ENCODE measurements at regions not wholly inside any gene's neighbourhood (a gene's known extent, or its start where the extent isn't known, plus 50 kb on each side); places are given as distances from the start of the nearest gene placed in this dataset.

DNA sequence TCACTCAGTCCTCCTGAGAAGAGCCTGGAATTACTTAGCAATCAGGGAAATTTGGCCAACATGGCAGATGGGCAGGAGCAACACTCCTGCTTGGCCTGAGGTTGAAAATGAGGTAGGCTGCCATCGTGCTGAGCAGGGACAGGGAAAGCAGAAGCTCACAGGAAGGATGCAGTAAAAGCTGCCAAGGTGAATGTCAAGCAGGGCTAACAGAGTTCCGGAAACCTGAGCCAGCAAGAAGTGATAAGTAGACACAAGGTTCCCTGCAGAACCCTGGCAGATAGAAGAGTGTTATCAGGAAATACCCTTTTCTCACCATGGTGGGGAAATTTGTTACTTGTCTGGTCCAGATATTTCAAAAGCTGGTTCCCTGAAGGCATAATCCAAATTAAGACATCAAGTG, 454.3 kb upstream of the MEX3C start:
- no peak for DNase-seq (ENCODE audit: low spot score)

DNA sequence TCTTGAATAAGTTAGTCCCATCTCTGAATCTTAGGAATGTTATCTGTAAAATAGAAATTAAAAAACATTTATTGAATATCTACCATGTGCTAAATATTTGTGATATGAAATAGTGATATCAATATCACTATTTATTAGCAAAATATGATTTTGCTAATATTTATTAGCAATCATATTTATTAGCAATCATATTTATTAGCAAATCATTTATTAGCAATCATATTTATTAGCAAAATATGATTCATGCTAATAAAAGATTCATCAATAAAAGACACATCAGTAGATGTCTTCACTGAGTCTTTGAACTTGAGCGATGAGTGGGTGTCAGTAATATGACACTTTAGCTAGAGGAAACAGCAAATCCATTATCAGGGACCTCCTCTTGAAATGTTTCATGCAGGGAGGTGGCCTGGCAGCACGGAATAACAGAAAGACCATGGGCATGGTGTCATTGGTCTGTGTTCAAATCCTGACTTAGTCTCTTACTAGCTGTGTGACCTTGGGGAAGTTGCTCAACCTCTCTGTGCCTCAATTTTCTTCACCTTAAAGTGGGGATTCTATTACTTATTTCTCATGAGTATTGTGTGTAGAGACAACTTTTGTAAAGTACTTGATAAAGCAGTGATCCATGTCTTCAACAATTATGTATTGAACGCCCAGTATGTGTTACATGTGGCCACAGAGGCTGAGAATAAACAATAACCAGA, 456.2 kb upstream of the MEX3C start:
- DNase-seq (ENCODE audit: low spot score): no peak

DNA sequence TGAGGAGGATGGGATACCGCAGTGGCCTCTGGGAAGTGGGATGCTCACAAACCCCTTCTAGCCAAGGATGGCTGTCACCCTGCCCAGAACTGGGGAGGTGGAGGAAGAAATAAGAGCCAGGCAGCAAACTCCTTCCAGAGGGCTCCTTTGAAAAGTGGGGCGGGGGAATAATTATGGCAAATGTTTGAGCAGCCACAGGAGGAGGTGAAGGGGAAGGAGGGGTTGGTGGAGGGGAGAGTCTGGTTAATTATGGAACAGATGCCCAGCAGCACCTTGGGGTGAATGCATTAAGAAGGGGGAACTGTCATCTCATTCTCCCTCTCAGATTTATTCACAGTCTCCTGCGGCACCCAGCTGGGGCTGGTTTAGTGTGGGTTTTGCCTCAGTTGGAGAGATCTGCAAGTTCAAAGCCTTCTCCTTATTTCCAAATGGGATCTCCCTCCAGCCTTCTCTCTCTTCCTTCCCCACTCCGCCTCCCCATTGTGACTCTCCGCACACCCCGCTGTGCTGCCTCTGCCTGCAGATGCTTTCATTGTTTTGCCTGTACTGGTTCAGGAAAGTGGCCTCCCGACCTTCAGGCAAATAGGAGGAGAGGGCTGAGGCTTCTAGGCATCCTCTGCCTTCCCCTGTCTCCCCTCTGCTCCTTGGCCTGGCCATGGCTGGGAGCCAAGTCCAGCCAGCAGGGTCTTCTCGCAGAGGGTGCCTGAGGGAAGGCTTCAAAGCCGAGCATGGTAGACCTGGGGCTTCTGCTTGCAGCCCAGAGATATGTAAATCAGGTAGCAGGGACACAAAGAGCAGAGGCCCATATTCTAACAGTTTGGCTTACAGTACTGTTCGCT, 457.2 kb upstream of the MEX3C start:
- DNase-seq (ENCODE audit: low spot score): no peak

DNA sequence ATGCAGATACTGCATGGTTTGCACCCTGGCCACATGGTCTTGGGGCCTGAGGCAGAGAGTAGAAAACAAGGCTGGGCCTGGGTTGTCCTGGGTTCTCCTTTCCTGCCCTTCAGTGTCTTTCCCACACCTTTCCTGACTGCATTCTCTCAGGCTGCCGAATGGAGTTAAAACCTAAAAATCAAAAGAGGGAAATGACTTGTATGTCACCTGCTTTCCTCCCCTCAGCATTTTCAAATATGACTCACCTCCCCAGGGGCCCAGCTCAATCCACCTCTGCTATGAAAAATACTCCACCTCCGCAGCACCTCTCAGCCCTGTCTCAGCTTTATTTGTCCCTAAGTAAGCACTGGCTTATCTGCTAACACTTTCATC, 457.8 kb upstream of the MEX3C start:
- DNase-seq (ENCODE audit: low spot score): no peak

DNA sequence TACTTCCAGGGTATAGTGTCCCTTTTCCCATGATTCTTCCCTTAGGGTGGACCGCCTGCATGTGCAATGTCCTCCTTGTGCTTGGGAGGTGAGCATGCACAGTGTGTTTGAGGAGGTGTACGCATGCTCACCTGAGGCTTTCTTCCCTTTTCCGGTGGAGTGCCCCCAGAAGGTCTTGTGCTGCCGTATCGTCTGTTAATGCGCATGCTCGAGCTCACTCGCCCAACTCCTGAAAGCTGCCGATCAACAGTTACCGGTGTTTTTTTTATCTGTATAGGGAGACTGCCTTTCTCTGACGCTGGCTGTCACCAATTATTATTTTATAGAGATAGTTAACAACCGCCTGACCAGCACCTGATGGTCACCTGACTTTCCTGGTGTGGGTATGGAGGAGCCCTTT, 458.8 kb upstream of the MEX3C start:
- no peak for DNase-seq (ENCODE audit: low spot score)

DNA sequence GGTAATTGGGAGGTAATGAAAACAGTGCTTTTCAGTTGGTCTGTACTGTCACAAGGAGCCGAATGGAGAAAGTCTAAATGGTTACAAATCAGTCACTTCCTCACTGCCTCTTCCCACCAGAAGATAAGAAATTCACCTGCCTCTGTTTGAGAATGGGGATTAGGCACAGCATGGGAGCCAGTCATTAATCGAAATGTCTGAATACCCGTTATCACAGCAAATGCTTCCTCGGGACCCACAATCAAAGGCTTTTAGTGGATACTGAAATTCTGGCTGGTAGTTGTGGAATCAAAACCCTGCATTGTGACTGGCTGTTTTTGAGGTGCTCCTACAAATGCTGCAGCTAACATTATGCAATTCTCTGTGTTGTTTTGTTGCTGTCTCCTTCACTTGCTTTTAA, 461.0 kb upstream of the MEX3C start:
- DNase-seq (ENCODE audit: low spot score): no peak

DNA sequence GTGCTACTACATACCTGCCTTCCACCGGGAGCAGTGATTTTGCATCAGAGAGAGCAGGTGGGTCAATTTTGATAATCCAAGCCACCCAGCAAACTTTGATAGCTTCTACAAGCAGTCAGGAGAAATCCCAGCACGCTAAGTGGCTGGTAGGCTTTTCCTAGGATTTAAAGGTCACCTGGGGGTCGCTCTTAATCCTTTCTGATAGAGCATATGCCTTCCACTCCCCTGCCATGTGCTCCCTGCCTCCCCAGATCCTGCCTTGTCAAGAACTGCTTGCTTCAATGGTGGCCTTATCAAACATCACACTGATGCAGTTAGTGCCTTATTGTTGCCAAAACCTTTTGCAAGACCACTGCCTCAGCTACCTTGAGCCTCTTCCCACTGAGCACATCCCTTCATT, 462.3 kb upstream of the MEX3C start:
- DNase-seq (ENCODE audit: low spot score): no peak

DNA sequence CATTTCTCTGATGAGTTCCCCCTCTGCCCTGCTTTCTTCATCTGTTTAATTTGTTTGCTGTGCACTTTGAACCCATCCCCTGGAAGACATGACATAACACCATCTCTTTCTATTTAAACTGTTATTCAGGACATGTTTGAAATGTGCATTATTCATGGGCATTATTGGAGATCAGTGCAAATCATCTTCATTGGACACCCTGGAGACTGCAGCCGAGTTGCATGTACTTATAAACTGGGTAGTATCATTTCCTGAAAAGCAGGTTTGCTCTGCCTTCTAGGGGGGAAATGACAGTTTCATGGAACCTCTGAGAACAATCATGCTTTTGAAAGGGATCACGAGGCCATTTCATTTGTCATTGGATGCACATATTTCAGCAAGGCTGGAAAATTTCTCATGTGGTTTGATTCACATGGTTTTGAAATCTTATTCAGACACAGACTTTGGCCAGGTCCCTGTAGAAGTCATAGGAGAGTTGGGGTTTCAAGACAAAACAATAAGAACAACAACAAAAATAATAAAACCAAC, 462.8 kb upstream of the MEX3C start:
- no peak for DNase-seq (ENCODE audit: low spot score)

DNA sequence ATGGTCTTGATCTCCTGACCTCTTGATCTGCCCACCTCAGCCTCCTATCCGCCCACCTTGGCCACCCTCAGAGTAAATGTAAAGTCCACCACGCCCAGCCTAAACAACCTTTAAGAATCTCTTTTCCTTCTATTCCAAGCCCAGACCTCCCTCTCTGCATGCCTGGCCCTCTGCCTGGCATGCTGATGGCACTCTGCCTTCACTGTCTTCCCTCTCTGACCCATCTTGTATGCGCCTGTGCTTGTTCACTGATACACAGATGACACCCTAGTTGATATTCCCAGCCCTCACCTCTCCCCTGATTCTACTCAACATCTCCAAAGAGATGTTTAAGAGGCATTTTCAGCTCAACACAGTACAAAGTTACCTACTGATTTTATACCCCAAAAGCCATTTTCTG, 466.8 kb upstream of the MEX3C start:
- DNase-seq (ENCODE audit: low spot score): no peak

DNA sequence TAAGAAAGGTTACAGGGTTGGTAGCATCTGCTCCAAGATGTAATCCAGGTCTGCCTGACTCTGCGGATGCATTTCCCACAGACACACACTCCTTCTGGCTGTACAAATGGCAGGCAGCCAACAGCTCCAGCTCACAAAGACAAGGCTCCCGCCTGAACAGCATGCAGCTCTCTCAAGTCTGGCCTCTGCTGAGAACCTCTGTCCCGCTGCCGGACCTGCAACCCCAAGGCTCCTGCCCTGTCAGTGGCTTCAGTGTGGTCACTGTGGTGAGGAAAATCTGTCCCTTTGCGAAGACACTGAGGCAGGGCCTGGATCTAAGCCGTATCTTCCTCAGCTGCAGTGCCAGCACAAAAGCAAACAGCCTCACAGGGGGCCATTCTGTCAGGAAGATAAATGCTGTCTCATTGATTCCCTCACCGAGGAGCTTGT, 469.3 kb upstream of the MEX3C start:
- no peak for DNase-seq (ENCODE audit: low spot score)

DNA sequence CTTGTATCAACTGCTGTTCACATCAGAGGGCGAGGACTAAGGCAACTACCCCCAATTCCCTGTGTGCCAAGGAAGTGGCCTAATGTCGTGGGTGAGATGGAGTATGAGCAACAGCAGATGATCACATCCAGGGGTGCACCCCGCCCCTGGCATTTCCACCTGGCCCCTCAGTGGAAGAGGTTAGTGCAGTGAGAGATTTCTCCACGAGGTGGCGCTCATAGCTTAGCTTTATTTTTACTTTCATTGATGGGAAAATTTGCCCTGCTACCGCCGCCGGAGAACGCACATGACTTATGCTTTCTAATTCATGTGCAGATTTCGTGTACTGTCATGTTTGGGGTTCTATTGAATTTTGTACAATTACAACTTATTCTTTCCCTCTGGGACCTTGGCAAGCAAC, 470.6 kb upstream of the MEX3C start:
- peak; percentile 23 for DNase-seq (ENCODE audit: low spot score)

DNA sequence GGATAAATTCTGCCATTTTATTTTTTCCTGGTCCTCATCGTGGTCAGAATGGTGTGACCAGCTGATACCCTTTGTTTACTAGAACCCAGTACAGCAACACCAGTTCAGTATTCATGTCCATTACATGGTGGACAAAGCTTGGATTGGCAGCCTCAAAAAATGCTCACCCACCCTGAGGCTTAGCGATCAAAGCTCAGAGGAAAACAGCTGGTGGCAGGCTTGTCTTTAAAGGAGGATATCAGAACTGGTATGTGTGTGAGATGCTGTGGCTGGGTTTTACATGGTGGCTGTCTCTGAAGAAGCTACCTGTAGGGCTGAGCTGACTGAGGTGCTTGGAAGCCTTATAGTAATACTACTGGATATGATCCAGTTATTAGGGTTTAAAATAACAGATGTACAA, 471.1 kb upstream of the MEX3C start:
- DNase-seq (ENCODE audit: low spot score): no peak

DNA sequence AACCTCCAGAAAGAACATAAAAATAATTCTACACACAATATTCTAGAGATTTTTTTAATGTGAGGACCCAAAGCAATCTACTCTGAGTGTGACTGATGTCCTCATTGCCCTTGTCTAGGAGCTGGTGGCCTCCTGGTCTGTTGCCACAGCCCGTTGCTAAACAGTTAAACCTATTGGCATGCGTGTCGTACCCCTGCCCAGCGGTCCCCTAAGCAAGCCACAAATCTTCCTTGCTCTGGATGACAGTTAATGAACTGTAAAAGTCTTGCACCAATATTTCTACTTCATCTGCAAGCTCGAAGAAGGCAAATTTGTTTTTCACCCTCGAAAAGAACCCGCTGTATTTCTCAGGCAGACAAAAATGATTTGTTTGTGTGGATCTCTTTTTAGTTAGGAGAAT, 489.1 kb upstream of the MEX3C start:
- no peak for DNase-seq (ENCODE audit: low spot score)

DNA sequence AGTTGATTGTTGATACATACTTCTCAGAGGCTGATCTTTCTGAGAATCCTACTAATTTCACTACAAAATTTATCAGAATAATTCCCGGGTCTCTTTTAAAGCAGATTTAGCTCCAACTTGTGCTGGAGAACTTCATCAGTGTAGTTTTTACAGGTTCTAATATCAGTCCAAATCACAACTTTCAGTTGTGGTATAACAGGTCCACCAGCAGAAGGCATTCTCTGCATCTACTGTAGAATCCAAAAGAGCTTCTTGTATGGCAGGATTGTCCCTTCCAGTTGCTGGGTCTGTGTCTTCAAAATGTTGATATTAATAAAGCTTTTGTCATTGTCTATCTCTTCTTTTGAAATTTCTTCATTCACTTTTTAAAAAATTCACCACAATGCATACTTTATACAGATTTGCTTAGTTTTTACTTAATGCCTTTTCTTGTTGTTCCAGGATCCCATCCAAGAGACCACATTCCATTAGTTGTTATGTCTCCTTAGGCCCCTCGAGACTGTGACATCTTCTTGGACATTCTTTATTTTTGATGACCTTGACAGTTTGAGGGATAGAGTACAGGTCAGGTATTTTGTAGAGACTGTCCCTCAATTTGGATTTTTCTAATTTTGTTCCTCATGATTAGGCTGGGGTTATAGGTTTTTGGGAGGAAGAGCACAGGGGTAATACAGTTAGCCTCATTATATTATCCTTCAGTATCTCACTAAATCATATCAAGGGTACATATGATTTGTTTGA, 490.5 kb upstream of the MEX3C start:
- no peak for DNase-seq (ENCODE audit: low spot score)

DNA sequence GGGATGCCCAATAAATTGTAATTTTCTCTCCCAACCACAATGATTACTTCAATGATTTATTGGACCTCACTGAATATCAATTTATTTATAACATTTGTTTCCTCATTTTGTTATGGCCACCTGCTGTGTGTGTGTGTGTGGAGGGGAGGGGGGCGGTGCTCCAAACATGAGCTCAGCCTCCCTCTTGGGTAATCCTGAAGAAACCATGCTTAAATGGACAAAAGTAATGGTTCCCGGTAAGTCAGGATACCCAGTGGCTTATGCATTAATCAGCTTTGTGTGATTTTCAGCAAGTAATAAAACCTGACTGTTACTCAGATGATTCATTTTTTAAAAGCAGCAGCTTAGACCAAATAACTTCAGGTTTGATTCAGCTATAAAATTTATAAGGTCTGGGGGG, 495.1 kb upstream of the MEX3C start:
- no peak for DNase-seq (ENCODE audit: low spot score)

DNA sequence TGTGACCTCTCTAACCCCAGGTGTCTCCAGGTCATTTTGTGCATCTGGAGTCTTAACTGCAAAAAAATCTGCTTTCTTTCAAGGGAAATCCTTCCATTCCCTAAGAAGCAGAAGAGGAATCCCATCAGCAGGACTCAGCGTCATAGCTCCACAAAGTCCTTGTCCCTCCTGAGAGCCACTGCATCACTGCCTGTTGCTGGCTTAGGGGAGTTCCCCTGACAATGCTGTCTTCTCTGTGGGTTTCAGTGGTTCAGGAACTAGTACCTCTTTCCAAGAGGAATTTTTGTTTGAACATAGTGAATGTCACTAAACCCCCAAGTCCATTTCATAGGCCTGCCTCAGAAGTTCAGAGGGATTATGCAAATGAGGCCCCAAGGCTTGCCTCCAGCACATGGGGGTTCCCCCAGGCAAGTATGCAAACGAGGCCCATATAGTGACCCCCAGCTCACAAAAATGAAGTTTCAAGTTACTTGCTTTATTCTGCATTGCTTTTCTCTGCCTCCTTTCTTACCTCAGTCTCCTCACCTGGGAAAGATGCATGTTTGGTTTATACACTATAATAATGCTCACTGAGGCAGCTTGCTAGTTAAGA, 513.9 kb upstream of the MEX3C start:
- no peak for DNase-seq (ENCODE audit: low spot score)

DNA sequence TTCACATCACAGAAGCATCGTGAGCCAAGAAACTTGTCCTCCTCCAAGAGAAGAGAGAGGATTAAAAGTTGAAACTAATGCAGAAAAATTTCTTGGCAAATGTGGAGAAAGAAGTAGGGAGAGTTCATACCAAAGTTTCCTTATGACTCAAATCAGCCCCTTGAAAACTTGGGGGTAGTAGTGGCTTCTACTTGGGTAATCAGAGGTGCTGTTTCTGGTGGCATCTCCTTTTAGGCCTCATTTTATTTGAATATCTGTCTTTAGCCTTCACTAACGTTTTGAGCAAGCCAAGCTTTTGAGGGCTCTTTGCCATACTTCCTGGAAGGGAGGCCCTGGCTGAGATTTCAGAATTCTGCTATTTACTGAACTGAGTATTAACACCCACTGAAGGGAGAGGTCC, 515.3 kb upstream of the MEX3C start:
- DNase-seq (ENCODE audit: low spot score): no peak

DNA sequence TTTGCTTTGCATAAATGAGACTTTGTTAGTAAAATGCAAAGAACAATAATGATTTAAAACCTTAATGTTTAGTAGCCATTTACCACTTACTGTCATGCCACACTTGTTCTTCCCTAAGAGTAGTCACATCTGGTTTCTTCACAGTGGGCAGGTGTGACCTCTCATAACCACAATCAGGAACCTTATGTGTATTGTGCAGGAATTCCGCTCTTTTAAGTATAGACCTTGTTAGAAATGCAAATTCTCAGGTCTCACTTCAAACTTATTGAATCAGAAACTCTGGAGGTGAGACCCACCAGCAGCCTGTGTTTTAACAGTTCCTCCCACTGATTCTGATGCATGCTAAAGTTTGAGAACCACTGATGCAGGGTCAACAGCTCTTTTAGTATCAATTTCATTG, 518.8 kb upstream of the MEX3C start:
- DNase-seq (ENCODE audit: low spot score): no peak

DNA sequence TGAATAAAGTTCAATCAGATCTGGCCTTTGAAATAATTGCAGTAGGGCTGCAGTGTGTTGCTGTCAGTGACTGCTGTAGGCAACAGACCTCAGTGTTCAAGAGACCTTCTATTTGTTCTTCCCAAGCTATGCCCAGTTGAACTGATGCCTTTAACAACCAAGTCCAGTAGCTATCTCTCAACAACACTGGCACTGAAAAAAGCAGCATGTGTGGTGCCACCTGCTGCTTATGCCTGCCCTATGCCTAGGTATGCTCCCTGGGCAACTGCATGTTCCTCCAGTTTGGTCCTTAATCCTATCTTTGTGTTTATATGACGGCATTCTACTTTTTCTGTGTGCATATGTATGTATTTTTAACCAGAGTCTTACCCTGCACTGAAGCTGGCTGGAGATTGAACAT, 523.9 kb upstream of the MEX3C start:
- no peak for DNase-seq (ENCODE audit: low spot score)

DNA sequence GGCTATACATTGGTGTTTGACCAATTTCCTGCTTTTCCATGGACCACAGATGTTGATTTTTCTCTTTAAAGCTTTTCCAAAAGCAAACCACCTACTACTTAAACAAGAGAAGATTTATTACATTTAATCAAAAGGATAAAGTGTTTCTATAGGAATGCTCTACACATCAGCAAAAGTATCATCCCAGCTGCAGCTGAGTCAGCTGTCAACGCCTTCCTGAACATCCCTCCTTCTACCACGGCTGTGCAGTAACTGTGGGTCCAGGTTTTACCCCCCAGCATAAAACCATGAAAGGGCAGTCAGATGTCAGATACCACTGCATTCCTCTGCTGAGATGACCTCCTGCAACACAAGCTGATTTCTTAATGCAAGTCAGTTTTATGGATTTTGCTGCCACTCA, 524.5 kb upstream of the MEX3C start:
- DNase-seq (ENCODE audit: low spot score): no peak

DNA sequence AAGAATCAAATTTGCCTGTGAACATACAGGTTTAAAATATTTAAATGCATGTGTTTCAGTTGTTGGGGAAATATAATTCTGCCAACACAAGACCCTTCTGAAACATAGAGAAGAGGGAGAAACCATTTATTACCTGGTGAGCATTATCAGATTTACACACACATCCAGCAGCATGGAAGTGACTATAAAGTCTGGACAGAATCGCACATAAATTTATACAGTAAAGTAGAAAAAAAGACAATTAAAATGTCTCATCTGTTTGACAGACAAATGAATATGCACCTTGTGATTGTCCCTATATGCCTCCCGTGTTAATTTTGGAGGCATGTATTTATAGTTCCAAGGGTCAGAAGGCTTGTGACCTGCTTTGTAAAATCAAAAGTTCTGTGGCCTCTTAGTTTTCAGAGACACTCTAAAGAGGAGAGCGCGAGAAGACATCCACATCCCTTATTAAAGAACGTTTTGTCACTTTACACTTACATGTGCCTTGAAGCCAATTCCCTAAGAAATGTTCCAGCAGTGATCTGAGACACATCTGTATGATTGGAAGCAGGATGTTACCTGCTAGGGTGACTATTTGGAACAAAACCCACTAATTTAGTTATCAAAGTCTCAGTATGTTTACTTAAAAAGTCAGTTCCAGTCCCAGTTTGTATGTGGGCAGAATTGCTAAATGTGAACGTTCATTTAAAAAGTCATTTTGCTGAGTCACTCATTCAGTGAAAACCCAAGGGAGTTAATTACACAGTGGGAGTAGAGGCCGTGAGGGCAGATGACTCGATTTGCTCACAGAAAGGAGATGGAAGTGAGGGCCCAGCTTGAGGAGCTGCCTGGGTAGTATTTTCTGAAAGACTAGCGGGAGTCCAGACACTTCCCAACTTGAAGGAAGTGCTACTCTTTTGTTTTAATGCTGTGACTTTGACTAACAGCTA, 527.6 kb upstream of the MEX3C start:
- no peak for DNase-seq (ENCODE audit: low spot score)
